ENCODE measurements at regions not wholly inside any gene's neighbourhood (a gene's known extent, or its start where the extent isn't known, plus 50 kb on each side); places are given as distances from the start of the nearest gene placed in this dataset.

Small RNA genes in the stretch of these regions (small RNA-seq; reads per million reads assigned to genes)
- 0 to 0.04 reads per million in 2 experiments for gene RF00156

All from NCI-H460 (cell line).